ENCODE measurements at regions not wholly inside any gene's neighbourhood (a gene's known extent, or its start where the extent isn't known, plus 50 kb on each side); places are given as distances from the start of the nearest gene placed in this dataset.
A peak's percentile ranks its signal among the peaks of the same experiment; 100 is the strongest.
"Not testable (repeated sequence)": the region's sequence is repeated elsewhere in the genome, so short reads cannot be mapped to it uniquely, and the experiment has no call there.

DNA sequence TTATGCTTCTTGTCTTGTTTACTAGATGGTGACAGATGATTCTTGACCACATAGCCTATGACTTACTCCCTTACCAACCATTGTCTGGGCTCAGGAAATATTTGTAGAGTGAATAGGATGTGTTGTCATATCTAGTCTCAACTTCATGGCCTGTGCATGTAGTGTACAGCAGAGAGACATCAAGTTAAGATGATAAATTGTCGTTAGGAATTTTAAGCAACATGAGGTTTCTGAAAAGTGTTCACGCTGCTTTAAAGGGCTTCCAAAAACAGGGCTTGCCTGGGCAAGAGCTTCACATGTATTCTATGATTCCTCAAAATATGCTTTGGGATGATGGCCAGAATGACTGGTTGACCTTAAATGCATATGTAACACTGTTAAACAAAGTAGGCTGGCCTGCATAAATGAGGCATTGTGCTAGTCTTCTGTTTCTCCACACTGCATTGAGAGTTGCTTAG lies 424.0 kb downstream of the RND3 start:
- Histone ChIP-seq H3K27me3 (ENCODE audit: control insufficient read depth, insufficient read depth, low read length) (no peaks in the 10 kb centered on the region), H3K36me3 (ENCODE audit: control insufficient read depth, insufficient read depth, low read length) (no peaks in the 10 kb centered on the region), H3K4me1 (ENCODE audit: control insufficient read depth, extremely low read depth, insufficient read depth, low read length) (peaks cover 5% of the 10 kb centered on the region), H4K20me1 (ENCODE audit: control insufficient read depth, extremely low read depth, insufficient read depth, low read length) (no peaks in the 10 kb centered on the region), H3K27ac (ENCODE audit: insufficient read depth, low read length) (no peak overlapping the region), H3K4me3 (replicated peaks in 1 of 4; ENCODE audit: control extremely low read depth in 1 of 4, insufficient read depth in 1 of 4, low read depth in 3 of 4, low read length in 4 of 4) (no peak overlapping the region), H2AFZ (ENCODE audit: low read length) (no peak overlapping the region), H3K4me2 (ENCODE audit: extremely low read depth, insufficient read depth, low read length) (no peak overlapping the region), H3K79me2 (ENCODE audit: control insufficient read depth, insufficient read depth, low read length) (no peaks in the 10 kb centered on the region), H3K9me3 (ENCODE audit: control insufficient read depth, insufficient read depth, low read depth, low read length) (no peaks in the 10 kb centered on the region), H3K9ac (ENCODE audit: insufficient read depth, low read length) (no peak overlapping the region)
- no peak for TF ChIP-seq EZH2 (IDR thresholded peaks at IDR 0.05; ENCODE audit: low read length, missing control alignments)
- TF ChIP-seq, protein P1, sequence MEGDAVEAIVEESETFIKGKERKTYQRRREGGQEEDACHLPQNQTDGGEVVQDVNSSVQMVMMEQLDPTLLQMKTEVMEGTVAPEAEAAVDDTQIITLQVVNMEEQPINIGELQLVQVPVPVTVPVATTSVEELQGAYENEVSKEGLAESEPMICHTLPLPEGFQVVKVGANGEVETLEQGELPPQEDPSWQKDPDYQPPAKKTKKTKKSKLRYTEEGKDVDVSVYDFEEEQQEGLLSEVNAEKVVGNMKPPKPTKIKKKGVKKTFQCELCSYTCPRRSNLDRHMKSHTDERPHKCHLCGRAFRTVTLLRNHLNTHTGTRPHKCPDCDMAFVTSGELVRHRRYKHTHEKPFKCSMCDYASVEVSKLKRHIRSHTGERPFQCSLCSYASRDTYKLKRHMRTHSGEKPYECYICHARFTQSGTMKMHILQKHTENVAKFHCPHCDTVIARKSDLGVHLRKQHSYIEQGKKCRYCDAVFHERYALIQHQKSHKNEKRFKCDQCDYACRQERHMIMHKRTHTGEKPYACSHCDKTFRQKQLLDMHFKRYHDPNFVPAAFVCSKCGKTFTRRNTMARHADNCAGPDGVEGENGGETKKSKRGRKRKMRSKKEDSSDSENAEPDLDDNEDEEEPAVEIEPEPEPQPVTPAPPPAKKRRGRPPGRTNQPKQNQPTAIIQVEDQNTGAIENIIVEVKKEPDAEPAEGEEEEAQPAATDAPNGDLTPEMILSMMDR (conservative IDR thresholded peaks at IDR 0.05 in 1 of 2, IDR thresholded peaks at IDR 0.05 in 1 of 2; ENCODE audit: low read depth in 1 of 2, low read length in 2 of 2), result no peak
- peak; percentile 65 to 86 for DNase-seq (ENCODE audit: low read depth in 2 of 2)

DNA sequence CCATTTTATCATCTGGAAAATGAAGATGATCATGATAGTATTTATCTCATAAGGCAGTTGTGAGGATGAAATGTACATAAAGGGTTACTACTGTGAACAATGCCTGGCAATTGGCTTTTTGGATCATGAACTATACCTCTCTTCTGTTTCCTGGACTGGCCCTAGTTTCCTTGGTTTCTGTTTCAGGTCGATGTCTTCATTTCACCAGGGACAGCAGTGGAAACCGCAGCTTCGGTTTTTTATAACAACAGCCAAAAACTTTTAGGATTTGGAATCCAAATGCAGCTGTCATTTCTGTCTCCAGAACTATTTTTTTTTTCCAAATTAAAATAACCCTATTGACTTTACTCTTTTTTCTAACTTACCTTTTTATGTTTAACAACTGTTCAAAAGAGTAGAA lies 425.1 kb downstream of the RND3 start:
- H3K9ac ChIP-seq (ENCODE audit: insufficient read depth, low read length), result no peak overlapping the region
- H3K4me1 ChIP-seq (ENCODE audit: control insufficient read depth, extremely low read depth, insufficient read depth, low read length), result peaks cover 5% of the 10 kb centered on the region
- peak overlapping the region; percentile 29 for H2AFZ ChIP-seq (ENCODE audit: low read length)
- no peaks in the 10 kb centered on the region for H3K36me3 ChIP-seq (ENCODE audit: control insufficient read depth, insufficient read depth, low read length)
- H3K4me3 ChIP-seq (replicated peaks in 1 of 4; ENCODE audit: control extremely low read depth in 1 of 4, insufficient read depth in 1 of 4, low read depth in 3 of 4, low read length in 4 of 4), result no peak overlapping the region
- no peak overlapping the region for H3K4me2 ChIP-seq (ENCODE audit: extremely low read depth, insufficient read depth, low read length)
- no peaks in the 10 kb centered on the region for H3K79me2 ChIP-seq (ENCODE audit: control insufficient read depth, insufficient read depth, low read length)
- no peak for TF ChIP-seq EZH2 (IDR thresholded peaks at IDR 0.05; ENCODE audit: low read length, missing control alignments)
- TF ChIP-seq, protein P1 (conservative IDR thresholded peaks at IDR 0.05 in 1 of 2, IDR thresholded peaks at IDR 0.05 in 1 of 2; ENCODE audit: low read depth in 1 of 2, low read length in 2 of 2), result no peak
- H3K27ac ChIP-seq (ENCODE audit: insufficient read depth, low read length), result no peak overlapping the region
- peak; percentile 15 to 19 for DNase-seq (ENCODE audit: low read depth in 2 of 2)
- H3K27me3 ChIP-seq (ENCODE audit: control insufficient read depth, insufficient read depth, low read length), result no peaks in the 10 kb centered on the region
- no peaks in the 10 kb centered on the region for H4K20me1 ChIP-seq (ENCODE audit: control insufficient read depth, extremely low read depth, insufficient read depth, low read length)
- H3K9me3 ChIP-seq (ENCODE audit: control insufficient read depth, insufficient read depth, low read depth, low read length), result no peaks in the 10 kb centered on the region

DNA sequence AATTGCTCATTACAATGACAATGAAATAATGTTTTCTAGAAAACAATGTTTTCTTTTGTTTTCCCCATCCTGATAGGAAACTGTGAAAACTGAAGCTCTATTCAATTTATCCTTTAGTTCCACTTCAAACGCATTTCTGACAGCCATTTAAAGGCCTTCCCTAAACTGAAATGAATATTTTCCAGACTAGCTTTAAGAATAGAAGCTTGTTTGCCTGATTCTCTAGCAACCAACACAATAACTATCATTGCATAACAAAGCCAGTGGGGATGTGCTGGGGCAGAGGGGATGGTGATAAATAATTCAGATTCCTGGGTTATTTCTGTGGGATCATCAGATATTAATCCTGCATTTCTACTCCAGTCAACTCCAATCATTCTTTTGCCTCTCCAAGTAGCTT lies 427.1 kb downstream of the RND3 start:
- no peak for DNase-seq (ENCODE audit: low read depth in 2 of 2)
- no peak overlapping the region for H3K27ac ChIP-seq (ENCODE audit: insufficient read depth, low read length)
- H3K4me1 ChIP-seq (ENCODE audit: control insufficient read depth, extremely low read depth, insufficient read depth, low read length), result peaks cover 5% of the 10 kb centered on the region
- no peaks in the 10 kb centered on the region for H4K20me1 ChIP-seq (ENCODE audit: control insufficient read depth, extremely low read depth, insufficient read depth, low read length)
- no peaks in the 10 kb centered on the region for H3K27me3 ChIP-seq (ENCODE audit: control insufficient read depth, insufficient read depth, low read length)
- no peak overlapping the region for H3K4me2 ChIP-seq (ENCODE audit: extremely low read depth, insufficient read depth, low read length)
- H3K79me2 ChIP-seq (ENCODE audit: control insufficient read depth, insufficient read depth, low read length), result no peaks in the 10 kb centered on the region
- H2AFZ ChIP-seq (ENCODE audit: low read length), result no peak overlapping the region
- no peak overlapping the region for H3K4me3 ChIP-seq (replicated peaks in 1 of 4; ENCODE audit: control extremely low read depth in 1 of 4, insufficient read depth in 1 of 4, low read depth in 3 of 4, low read length in 4 of 4)
- no peak for TF ChIP-seq EZH2 (IDR thresholded peaks at IDR 0.05; ENCODE audit: low read length, missing control alignments)
- TF ChIP-seq, protein P1 (conservative IDR thresholded peaks at IDR 0.05 in 1 of 2, IDR thresholded peaks at IDR 0.05 in 1 of 2; ENCODE audit: low read depth in 1 of 2, low read length in 2 of 2), result no peak
- H3K9ac ChIP-seq (ENCODE audit: insufficient read depth, low read length), result no peak overlapping the region
- no peaks in the 10 kb centered on the region for H3K9me3 ChIP-seq (ENCODE audit: control insufficient read depth, insufficient read depth, low read depth, low read length)
- no peaks in the 10 kb centered on the region for H3K36me3 ChIP-seq (ENCODE audit: control insufficient read depth, insufficient read depth, low read length)

DNA sequence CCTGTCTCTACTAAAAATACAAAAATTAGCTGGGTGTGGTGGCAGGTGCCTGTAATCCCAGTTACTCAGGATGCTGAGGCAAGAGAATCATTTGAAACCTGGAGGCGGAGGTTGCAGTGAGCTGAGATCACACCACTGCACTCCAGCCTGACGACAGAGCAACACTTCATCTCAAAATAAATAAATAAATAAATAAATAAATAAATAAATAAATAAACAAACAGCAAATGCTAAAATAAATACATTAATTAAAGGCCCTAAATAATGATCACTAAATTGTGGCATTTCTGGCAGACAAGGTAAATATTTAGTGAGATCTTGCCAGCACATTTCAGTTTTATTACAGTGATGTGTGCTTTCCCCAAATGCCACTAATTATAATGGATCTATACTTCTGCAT lies 427.8 kb downstream of the RND3 start:
- H3K79me2 ChIP-seq (ENCODE audit: control insufficient read depth, insufficient read depth, low read length); H3K9ac ChIP-seq (ENCODE audit: insufficient read depth, low read length); H4K20me1 ChIP-seq (ENCODE audit: control insufficient read depth, extremely low read depth, insufficient read depth, low read length); H2AFZ ChIP-seq (ENCODE audit: low read length); H3K4me1 ChIP-seq (ENCODE audit: control insufficient read depth, extremely low read depth, insufficient read depth, low read length); H3K4me2 ChIP-seq (ENCODE audit: extremely low read depth, insufficient read depth, low read length); H3K9me3 ChIP-seq (ENCODE audit: control insufficient read depth, insufficient read depth, low read depth, low read length); H3K27ac ChIP-seq (ENCODE audit: insufficient read depth, low read length); H3K36me3 ChIP-seq (ENCODE audit: control insufficient read depth, insufficient read depth, low read length); DNase-seq (ENCODE audit: low read depth in 2 of 2); H3K27me3 ChIP-seq (ENCODE audit: control insufficient read depth, insufficient read depth, low read length); H3K4me3 ChIP-seq (replicated peaks in 1 of 4; ENCODE audit: control extremely low read depth in 1 of 4, insufficient read depth in 1 of 4, low read depth in 3 of 4, low read length in 4 of 4): not testable (repeated sequence)

Data from fibroblast of lung (primary cell).